Mammary epithelial cell (primary cell): ENCODE measurements at regions not wholly inside any gene's neighbourhood (a gene's known extent, or its start where the extent isn't known, plus 50 kb on each side); places are given as distances from the start of the nearest gene placed in this dataset.
"Not testable (repeated sequence)": the region's sequence is repeated elsewhere in the genome, so short reads cannot be mapped to it uniquely, and the experiment has no call there.

Source experiments
- EZH2 ChIP-seq: IDR thresholded peaks from 2 replicates; pipeline ENCODE4 v1.6.1; 2012; ENCODE audit warnings: low read length, inconsistent platforms, borderline replicate concordance
- TF ChIP-seq, protein P1 (sequence below), 2 donors: IDR thresholded peaks in 1 of 2; conservative IDR thresholded peaks in 1 of 2; 2 replicates each; pipeline ENCODE4 v1.5.1; 2011 to 2012; ENCODE audit warnings: inconsistent platforms in 2 of 2, low read length in 2 of 2, mild to moderate bottlenecking in 2 of 2, control low read depth in 1 of 2, low read depth in 1 of 2; ENCODE audit not compliant: insufficient read depth in 1 of 2; ENCODE audit errors: extremely low read depth in 1 of 2

DNA sequence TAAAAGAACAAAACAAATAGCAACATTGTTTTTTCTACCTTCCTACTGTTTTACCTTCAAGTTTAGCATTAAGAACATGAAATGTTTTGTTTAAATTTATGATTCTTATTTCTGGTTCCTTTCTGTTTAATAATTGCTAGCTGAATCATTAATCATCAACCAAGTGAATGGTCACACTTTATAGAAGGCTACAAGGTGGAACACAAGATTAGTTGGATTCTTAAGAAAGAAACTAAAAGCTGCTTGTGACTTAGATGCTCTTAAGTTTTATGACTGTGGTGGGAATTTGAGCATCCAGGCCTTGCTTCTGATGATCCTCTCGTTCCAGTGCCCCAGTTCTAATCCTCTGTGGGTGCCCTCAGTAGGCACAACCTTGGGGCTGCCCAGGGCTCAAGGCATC, 947.5 kb upstream of the DEFB115 start:
- TF ChIP-seq, protein P1, sequence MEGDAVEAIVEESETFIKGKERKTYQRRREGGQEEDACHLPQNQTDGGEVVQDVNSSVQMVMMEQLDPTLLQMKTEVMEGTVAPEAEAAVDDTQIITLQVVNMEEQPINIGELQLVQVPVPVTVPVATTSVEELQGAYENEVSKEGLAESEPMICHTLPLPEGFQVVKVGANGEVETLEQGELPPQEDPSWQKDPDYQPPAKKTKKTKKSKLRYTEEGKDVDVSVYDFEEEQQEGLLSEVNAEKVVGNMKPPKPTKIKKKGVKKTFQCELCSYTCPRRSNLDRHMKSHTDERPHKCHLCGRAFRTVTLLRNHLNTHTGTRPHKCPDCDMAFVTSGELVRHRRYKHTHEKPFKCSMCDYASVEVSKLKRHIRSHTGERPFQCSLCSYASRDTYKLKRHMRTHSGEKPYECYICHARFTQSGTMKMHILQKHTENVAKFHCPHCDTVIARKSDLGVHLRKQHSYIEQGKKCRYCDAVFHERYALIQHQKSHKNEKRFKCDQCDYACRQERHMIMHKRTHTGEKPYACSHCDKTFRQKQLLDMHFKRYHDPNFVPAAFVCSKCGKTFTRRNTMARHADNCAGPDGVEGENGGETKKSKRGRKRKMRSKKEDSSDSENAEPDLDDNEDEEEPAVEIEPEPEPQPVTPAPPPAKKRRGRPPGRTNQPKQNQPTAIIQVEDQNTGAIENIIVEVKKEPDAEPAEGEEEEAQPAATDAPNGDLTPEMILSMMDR (conservative IDR thresholded peaks at IDR 0.05 in 1 of 2, IDR thresholded peaks at IDR 0.05 in 1 of 2; ENCODE audit: extremely low read depth in 1 of 2, insufficient read depth in 1 of 2, low read depth in 1 of 2, low read length in 2 of 2) = not testable (repeated sequence)
- not testable (repeated sequence) for TF ChIP-seq EZH2
